HCT116 (cell line): ENCODE measurements at regions not wholly inside any gene's neighbourhood (a gene's known extent, or its start where the extent isn't known, plus 50 kb on each side); places are given as distances from the start of the nearest gene placed in this dataset.

Experiments
- ATAC-seq: fragments of 200-7000 bp; cut with Tn5 transposase; 2 replicates; pipeline ENCODE4 v1.9.1; 2020; ENCODE audit warnings: mild to moderate bottlenecking, moderate library complexity
- BruUV-seq: library from RNA; stranded (reverse); fragments of 400-500 nt; replicated peaks from 2 replicates; lab custom pipeline; 2021; lab: Mats Ljungman, UMichigan
- CTCF ChIA-PET: fragments of 300-600 bp; sonication (Branson Sonifier 250); formaldehyde crosslinking; loops from one replicate; lab custom pipeline; 2021; ENCODE audit warnings: antibody characterized with exemption; lab: Charles Lee
- POLR2A ChIA-PET: fragments of 300-600, 350-600 bp; sonication (Branson Sonifier 250); formaldehyde crosslinking; loops from one replicate; lab custom pipeline; 2021; ENCODE audit warnings: antibody characterized with exemption; lab: Charles Lee
- RAD21 ChIA-PET, 2 experiments: fragments of 300-600 bp; sonication (Branson Sonifier 250); formaldehyde crosslinking; loops; one replicate each; lab custom pipeline; 2023; ENCODE audit warnings: low total read pairs in 2 of 2; ENCODE audit not compliant: uncharacterized antibody in 2 of 2, unreplicated experiment in 2 of 2, low non-redundant PET in 1 of 2; lab: Charles Lee
- DNase-seq: peaks from one replicate; pipeline ENCODE4 v3.0.0-alpha.2; 2010; ENCODE audit warnings: low read depth, low spot score
- H2AFZ ChIP-seq: fragments of 200-600 bp; shearing (Covaris generic), sonication (generic); 2 replicates; pipeline ENCODE4 v1.6.1; 2017; ENCODE audit warnings: low read depth, mixed run types, mixed read lengths, antibody characterized with exemption, low read length; ENCODE audit not compliant: poor library complexity, severe bottlenecking
- H3K27ac ChIP-seq: 2 replicates; pipeline ENCODE4 v1.5.1; 2012; ENCODE audit warnings: low read depth, low read length
- H3K27me3 ChIP-seq: fragments of 200-600 bp; sonication (generic); 2 replicates; pipeline ENCODE4 v1.6.1; 2016; ENCODE audit warnings: mixed run types, low read length, mixed read lengths; ENCODE audit not compliant: insufficient read depth
- H3K36me3 ChIP-seq, 2 experiments: fragments of 200-500 bp in 1 of 2; fragments of 200-600 bp in 1 of 2; sonication (Bioruptor generic) in 1 of 2; sonication (generic) in 1 of 2; 2 replicates each; pipeline versions ENCODE4 v1.5.1 to v1.6.1; 2014 to 2016; ENCODE audit warnings: low read length in 2 of 2, inconsistent platforms in 1 of 2, mixed read lengths in 1 of 2, mixed run types in 1 of 2; ENCODE audit not compliant: insufficient read depth in 2 of 2, control insufficient read depth in 1 of 2
- H3K4me1 ChIP-seq, 2 experiments: fragments of 200-600 bp in 1 of 2; sonication (generic) in 1 of 2; 2 replicates each; pipeline versions ENCODE4 v1.5.1 to v1.6.1; 2012 to 2017; ENCODE audit warnings: low read length in 2 of 2, inconsistent platforms in 1 of 2, mild to moderate bottlenecking in 1 of 2, mixed read lengths in 1 of 2, mixed run types in 1 of 2, moderate library complexity in 1 of 2; ENCODE audit not compliant: insufficient read depth in 2 of 2, control insufficient read depth in 1 of 2
- H3K4me2 ChIP-seq: fragments of 200-600 bp; sonication (generic); 2 replicates; pipeline ENCODE4 v1.6.1; 2017; ENCODE audit warnings: mixed run types, low read length, mixed read lengths
- H3K4me3 ChIP-seq, 2 experiments: fragments of 200-600 bp in 1 of 2; sonication (generic) in 1 of 2; replicated peaks in 1 of 2; 2 replicates each; pipeline ENCODE4 v1.5.1; 2011 to 2016; ENCODE audit warnings: low read length in 2 of 2, control low read depth in 1 of 2, low read depth in 1 of 2, mild to moderate bottlenecking in 1 of 2, mixed read lengths in 1 of 2, mixed run types in 1 of 2
- H3K79me2 ChIP-seq: fragments of 200-600 bp; sonication (generic); 2 replicates; pipeline ENCODE4 v1.6.1; 2017; ENCODE audit warnings: mild to moderate bottlenecking, mixed run types, low read length, moderate library complexity, mixed read lengths; ENCODE audit not compliant: insufficient read depth
- H3K9ac ChIP-seq: fragments of 200-600 bp; sonication (generic); 2 replicates; pipeline ENCODE4 v1.6.1; 2016; ENCODE audit warnings: low read length, mixed read lengths
- H3K9me2 ChIP-seq: fragments of 200-600 bp; sonication (generic), shearing (Covaris generic); 2 replicates; pipeline ENCODE4 v1.6.1; 2017; ENCODE audit warnings: mixed run types, mild to moderate bottlenecking, moderate library complexity; ENCODE audit not compliant: insufficient read depth
- H3K9me3 ChIP-seq, 2 experiments: fragments of 200-500 bp in 1 of 2; fragments of 200-600 bp in 1 of 2; sonication (Bioruptor generic) in 1 of 2; sonication (generic) in 1 of 2; 2 replicates each; pipeline ENCODE4 v1.6.1; 2014 to 2017; ENCODE audit warnings: low read length in 2 of 2, mixed read lengths in 2 of 2, inconsistent platforms in 1 of 2, low read depth in 1 of 2, mild to moderate bottlenecking in 1 of 2, mixed run types in 1 of 2, moderate library complexity in 1 of 2; ENCODE audit not compliant: control insufficient read depth in 1 of 2, insufficient read depth in 1 of 2
- H4K20me1 ChIP-seq: fragments of 200-600 bp; sonication (generic), shearing (Covaris generic); 2 replicates; pipeline ENCODE4 v1.6.1; 2017; ENCODE audit warnings: mixed run types, mild to moderate bottlenecking, moderate library complexity; ENCODE audit not compliant: insufficient read depth
- CTCF ChIP-seq, 3 experiments: fragments of 200-600 bp in 1 of 3; sonication (generic) in 1 of 3; IDR thresholded peaks in 2 of 3; conservative IDR thresholded peaks in 1 of 3; 2 replicates each; pipeline ENCODE4 v1.5.1; 2012 to 2017; ENCODE audit warnings: low read depth in 2 of 3, low read length in 2 of 3, antibody characterized with exemption in 1 of 3, borderline replicate concordance in 1 of 3, control low read depth in 1 of 3, mild to moderate bottlenecking in 1 of 3, mixed read lengths in 1 of 3, mixed run types in 1 of 3, moderate library complexity in 1 of 3; ENCODE audit not compliant: insufficient read depth in 1 of 3
- EGR1 ChIP-seq: IDR thresholded peaks from 2 replicates; pipeline ENCODE4 v1.6.1; 2012; ENCODE audit warnings: low read depth
- ELF1 ChIP-seq: IDR thresholded peaks from 2 replicates; pipeline ENCODE4 v1.6.1; 2012; ENCODE audit warnings: low read depth, borderline replicate concordance
- EZH2 ChIP-seq: fragments of 200-600 bp; sonication (generic); IDR thresholded peaks from 2 replicates; pipeline ENCODE4 v1.6.1; 2017; ENCODE audit warnings: antibody characterized with exemption, mixed run types
- JUND ChIP-seq: IDR thresholded peaks from 2 replicates; pipeline ENCODE4 v1.6.1; 2012
- POLR2AphosphoS5 ChIP-seq: IDR thresholded peaks from 2 replicates; pipeline ENCODE4 v1.6.1; 2011; ENCODE audit warnings: mild to moderate bottlenecking, low read depth, low read length, moderate library complexity
- REST ChIP-seq: IDR thresholded peaks from 2 replicates; pipeline ENCODE4 v1.6.1; 2012; ENCODE audit warnings: low read depth
- ZNF274 ChIP-seq: fragments of 200-500 bp; sonication (Bioruptor generic); IDR thresholded peaks from 2 replicates; pipeline ENCODE4 v1.6.1; 2014; ENCODE audit warnings: mild to moderate bottlenecking, low read depth, low read length, inconsistent platforms
- intact Hi-C: fragments of 100-400 bp; cut with micrococcal nuclease; formaldehyde crosslinking; loops from 2 replicates; pipeline ENCODE4 v1.10.0; 2022

- intact Hi-C loops = no loop called here
- Histone ChIP-seq H3K9me3 (no peaks in the 10 kb centered on the region), H4K20me1 (no peaks in the 10 kb centered on the region), H3K4me2 (no peak overlapping the region), H3K9me2 (no peaks in the 10 kb centered on the region), H3K27ac (no peak overlapping the region), H3K79me2 (no peaks in the 10 kb centered on the region), H3K27me3 (no peaks in the 10 kb centered on the region), H3K4me3 (no peak overlapping the region), H3K4me1 (no peaks in the 10 kb centered on the region), H3K9ac (no peak overlapping the region), H3K36me3 (no peaks in the 10 kb centered on the region), H2AFZ (no peak overlapping the region)
- RAD21 ChIA-PET = no interaction called here
- DNase-seq (no peak), ATAC-seq (no peak)
- TF ChIP-seq CTCF (IDR thresholded peaks at IDR 0.05 in 2 of 3, conservative IDR thresholded peaks at IDR 0.05 in 1 of 3; ENCODE audit: borderline replicate concordance in 1 of 3, insufficient read depth in 1 of 3, low read depth in 2 of 3, low read length in 2 of 3) (no peak), ELF1 (no peak), REST (no peak), JUND (no peak), EGR1 (no peak), POLR2AphosphoS5 (no peak), ZNF274 (no peak), EZH2 (no peak)
- POLR2A ChIA-PET = no interaction called here
- CTCF ChIA-PET = no interaction called here
- BruUV-seq = no TSS peak
Measured at GRCh38 chr10:4094751-4095150, 309.7 kb upstream of the KLF6 start.
